ENCODE measurements at regions not wholly inside any gene's neighbourhood (a gene's known extent, or its start where the extent isn't known, plus 50 kb on each side); places are given as distances from the start of the nearest gene placed in this dataset.

GRCh38 chr4:25505637-25505991 lies 128.6 kb downstream of the ANAPC4 start:
- TF ChIP-seq SUZ12 (IDR thresholded peaks at IDR 0.05; ENCODE audit: extremely low read depth, insufficient read depth, insufficient read length): no peak
- TF ChIP-seq ZNF274 (IDR thresholded peaks at IDR 0.05; ENCODE audit: low read depth, low read length): no peak
- no peak for TF ChIP-seq YY1 (IDR thresholded peaks at IDR 0.05; ENCODE audit: insufficient read depth, insufficient read length)
